ENCODE measurements at regions not wholly inside any gene's neighbourhood (a gene's known extent, or its start where the extent isn't known, plus 50 kb on each side); places are given as distances from the start of the nearest gene placed in this dataset.
A peak's percentile ranks its signal among the peaks of the same experiment; 100 is the strongest.

DNA sequence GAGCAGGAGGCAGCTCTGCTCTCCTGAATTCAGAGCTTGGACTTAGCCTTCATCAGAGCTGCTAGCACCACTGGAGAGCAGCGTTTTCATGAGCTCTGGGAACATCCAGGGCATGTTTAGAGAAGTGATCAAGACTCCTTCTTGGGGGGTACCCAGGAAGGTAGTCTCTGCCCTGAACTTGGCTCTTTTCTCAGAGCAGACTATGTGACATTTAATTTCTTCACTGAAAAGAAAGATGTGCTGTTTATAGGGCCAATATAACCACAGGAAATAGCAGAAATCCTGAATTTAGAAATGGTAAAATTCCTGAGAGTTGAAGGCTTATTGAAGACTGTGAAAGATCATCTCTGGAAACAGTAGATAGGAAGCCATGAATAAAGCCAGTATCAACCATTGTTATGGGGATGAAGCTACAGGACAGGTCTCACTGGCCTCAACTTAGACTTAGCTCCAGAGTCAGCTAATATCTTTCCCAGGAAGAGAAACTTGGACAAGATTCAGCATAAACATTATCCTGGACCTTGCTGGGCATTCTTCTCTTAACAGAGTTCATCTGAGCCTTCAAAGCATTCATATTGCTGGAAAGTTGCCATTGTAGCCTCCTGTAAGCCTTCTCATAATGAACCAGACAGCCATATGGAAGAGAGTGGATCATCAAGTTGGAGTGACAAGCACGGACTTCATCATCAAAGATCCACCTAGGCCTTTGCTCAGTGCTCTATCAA lies 386.6 kb upstream of the THBS1 start:
- TF ChIP-seq, protein P1, sequence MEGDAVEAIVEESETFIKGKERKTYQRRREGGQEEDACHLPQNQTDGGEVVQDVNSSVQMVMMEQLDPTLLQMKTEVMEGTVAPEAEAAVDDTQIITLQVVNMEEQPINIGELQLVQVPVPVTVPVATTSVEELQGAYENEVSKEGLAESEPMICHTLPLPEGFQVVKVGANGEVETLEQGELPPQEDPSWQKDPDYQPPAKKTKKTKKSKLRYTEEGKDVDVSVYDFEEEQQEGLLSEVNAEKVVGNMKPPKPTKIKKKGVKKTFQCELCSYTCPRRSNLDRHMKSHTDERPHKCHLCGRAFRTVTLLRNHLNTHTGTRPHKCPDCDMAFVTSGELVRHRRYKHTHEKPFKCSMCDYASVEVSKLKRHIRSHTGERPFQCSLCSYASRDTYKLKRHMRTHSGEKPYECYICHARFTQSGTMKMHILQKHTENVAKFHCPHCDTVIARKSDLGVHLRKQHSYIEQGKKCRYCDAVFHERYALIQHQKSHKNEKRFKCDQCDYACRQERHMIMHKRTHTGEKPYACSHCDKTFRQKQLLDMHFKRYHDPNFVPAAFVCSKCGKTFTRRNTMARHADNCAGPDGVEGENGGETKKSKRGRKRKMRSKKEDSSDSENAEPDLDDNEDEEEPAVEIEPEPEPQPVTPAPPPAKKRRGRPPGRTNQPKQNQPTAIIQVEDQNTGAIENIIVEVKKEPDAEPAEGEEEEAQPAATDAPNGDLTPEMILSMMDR (IDR thresholded peaks at IDR 0.05; ENCODE audit: low read depth, low read length) = no peak
- in situ Hi-C loops (cut with HindIII; ENCODE audit: low sequenced_read_pairs) = no loop called here
- no peak overlapping the region for H3K4me3 ChIP-seq (ENCODE audit: low read depth, low read length)
- DNase-seq (ENCODE audit: low read depth, low spot score) = peak; percentile 73

DNA sequence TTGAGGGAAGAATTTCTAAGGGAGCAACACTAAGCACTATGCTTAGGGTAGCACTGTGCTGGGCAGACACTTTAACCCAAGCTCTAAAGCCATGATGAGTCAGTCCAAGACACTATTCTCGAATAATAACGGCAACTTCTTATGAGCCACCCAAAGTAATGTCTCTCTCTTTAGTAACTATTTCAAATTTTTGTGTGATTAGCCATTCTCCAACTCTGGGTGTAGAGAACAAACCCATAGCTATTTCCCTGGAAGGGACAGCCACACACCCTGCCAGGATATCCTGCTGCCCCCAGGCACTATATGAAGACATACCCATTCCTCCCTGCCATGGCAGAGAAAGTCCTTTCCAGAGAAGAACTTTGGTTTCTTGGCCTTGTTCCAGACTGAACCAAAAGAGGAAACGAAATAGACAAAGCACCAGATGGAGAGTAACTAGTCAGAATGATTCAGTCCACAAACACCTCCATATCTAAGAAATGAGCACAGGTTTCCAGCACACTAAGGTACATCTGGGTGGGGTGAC lies 384.9 kb upstream of the THBS1 start:
- peak; percentile 85 for DNase-seq (ENCODE audit: low read depth, low spot score)
- in situ Hi-C loops (cut with HindIII; ENCODE audit: low sequenced_read_pairs) = no loop called here

DNA sequence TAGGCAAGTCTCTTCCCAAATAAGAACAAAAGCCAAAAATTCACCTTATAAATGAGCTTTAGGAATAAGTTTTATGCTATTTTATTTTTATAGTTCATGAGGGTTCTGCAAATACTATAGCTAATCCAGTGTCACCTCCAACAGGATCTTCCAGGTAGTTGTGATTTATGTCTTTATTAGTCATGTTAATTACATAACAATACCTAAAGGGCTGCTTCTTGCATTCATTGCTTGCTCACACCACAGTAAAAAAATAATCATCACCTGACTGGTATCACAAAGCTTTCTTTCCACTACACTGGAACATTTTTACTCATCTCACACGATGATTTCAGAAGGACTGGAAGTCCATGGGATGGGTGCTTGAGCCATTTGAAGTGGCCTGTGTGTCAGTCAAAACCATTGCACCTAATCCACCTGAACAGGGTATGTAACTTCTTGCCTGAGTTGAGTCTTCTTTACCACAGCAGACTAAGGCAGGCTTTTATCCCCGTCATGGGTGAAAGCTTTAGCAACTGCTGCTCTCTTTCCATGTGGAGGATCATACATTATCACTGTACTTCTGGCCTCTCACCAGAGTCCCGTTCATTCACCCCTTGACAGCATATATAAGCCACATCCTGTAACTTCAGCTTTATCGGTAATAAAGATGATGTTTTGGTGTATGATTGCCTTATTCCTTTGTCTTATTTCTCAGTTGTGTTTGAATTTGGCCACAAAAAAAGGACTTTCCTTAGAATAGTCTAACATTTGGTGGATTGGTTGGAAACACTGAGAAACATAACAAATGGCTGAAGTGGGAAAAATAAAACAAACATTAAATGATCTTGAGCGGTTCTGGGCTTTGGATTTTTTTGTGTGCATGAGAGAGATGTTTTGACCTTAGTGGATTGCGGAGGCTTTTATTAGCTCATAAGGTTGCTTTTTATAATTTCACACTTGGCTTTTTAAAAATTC lies 382.6 kb upstream of the THBS1 start:
- DNase-seq (ENCODE audit: low read depth, low spot score) = no peak
- H3K4me3 ChIP-seq (ENCODE audit: low read depth, low read length) = no peak overlapping the region
- in situ Hi-C loops (cut with HindIII; ENCODE audit: low sequenced_read_pairs) = no loop called here
- TF ChIP-seq, protein P1 (IDR thresholded peaks at IDR 0.05; ENCODE audit: low read depth, low read length) = no peak

More for the DNA sequence above, 384.9 kb upstream of the THBS1 start:
- TF ChIP-seq, protein P1 (IDR thresholded peaks at IDR 0.05; ENCODE audit: low read depth, low read length) = no peak
- no peak overlapping the region for H3K4me3 ChIP-seq (ENCODE audit: low read depth, low read length)

GRCh38 chr15:39199076-39199475 lies 381.8 kb upstream of the THBS1 start:
- TF ChIP-seq, protein P1 (IDR thresholded peaks at IDR 0.05; ENCODE audit: low read depth, low read length) = no peak
- in situ Hi-C loops (cut with HindIII; ENCODE audit: low sequenced_read_pairs) = no loop called here
- no peak overlapping the region for H3K4me3 ChIP-seq (ENCODE audit: low read depth, low read length)
- no peak for DNase-seq (ENCODE audit: low read depth, low spot score)

- no peak overlapping the region for H3K4me3 ChIP-seq (ENCODE audit: low read depth, low read length)
- in situ Hi-C loops (cut with HindIII; ENCODE audit: low sequenced_read_pairs) = no loop called here
- TF ChIP-seq, protein P1 (IDR thresholded peaks at IDR 0.05; ENCODE audit: low read depth, low read length) = no peak
- no peak for DNase-seq (ENCODE audit: low read depth, low spot score)
Observed at GRCh38 chr15:39200586-39200985, 380.3 kb upstream of the THBS1 start.

GRCh38 chr15:39202641-39203040 lies 378.2 kb upstream of the THBS1 start:
- TF ChIP-seq, protein P1 (IDR thresholded peaks at IDR 0.05; ENCODE audit: low read depth, low read length) = no peak
- in situ Hi-C loops (cut with HindIII; ENCODE audit: low sequenced_read_pairs) = no loop called here
- no peak overlapping the region for H3K4me3 ChIP-seq (ENCODE audit: low read depth, low read length)
- DNase-seq (ENCODE audit: low read depth, low spot score) = peak; percentile 18

Data from astrocyte of the spinal cord (primary cell).